IMR-90 (cell line): ENCODE measurements at regions not wholly inside any gene's neighbourhood (a gene's known extent, or its start where the extent isn't known, plus 50 kb on each side); places are given as distances from the start of the nearest gene placed in this dataset.

Experiments
- ATAC-seq: fragments of 200-7000 bp; cut with Tn5 transposase; 2 replicates; pipeline ENCODE4 v1.9.1; 2020; ENCODE audit warnings: low read depth, mild to moderate bottlenecking, moderate library complexity
- BruUV-seq: library from RNA; stranded (reverse); fragments of 400-500 nt; replicated peaks from 2 replicates; lab custom pipeline; 2021; lab: Mats Ljungman, UMichigan
- CTCF ChIA-PET: fragments of 300-600 bp; formaldehyde crosslinking; extraction: SDS; loops from one replicate; lab custom pipeline; 2021; ENCODE audit warnings: antibody characterized with exemption; lab: Yijun Ruan, JAX
- POLR2A ChIA-PET: fragments of 300-600 bp; sonication (Branson Sonifier 250); formaldehyde crosslinking; loops from one replicate; lab custom pipeline; 2022; ENCODE audit warnings: antibody characterized with exemption; ENCODE audit not compliant: unreplicated experiment; lab: Charles Lee
- DNase-seq: peaks from one replicate; pipeline ENCODE4 v3.0.0; 2013
- H2AFZ ChIP-seq: replicated peaks from 2 replicates; pipeline ENCODE3; 2013; ENCODE audit warnings: low read length, mild to moderate bottlenecking; ENCODE audit not compliant: poor library complexity
- H2AK5ac ChIP-seq: 2 replicates; pipeline ENCODE4 v1.6.1; 2013; ENCODE audit warnings: low read depth, low read length, inconsistent platforms
- H2AK9ac ChIP-seq: replicated peaks from 2 replicates; pipeline ENCODE3; 2013; ENCODE audit warnings: mild to moderate bottlenecking, low read depth, low read length, moderate library complexity; ENCODE audit not compliant: poor library complexity
- H2BK120ac ChIP-seq: 2 replicates; pipeline ENCODE4 v1.6.1; 2013; ENCODE audit warnings: low read depth, low read length, inconsistent platforms
- H2BK15ac ChIP-seq: 3 replicates; pipeline ENCODE4 v1.6.1; 2013; ENCODE audit warnings: low read depth, low read length, inconsistent platforms
- H2BK20ac ChIP-seq: 2 replicates; pipeline ENCODE4 v1.6.1; 2013; ENCODE audit warnings: low read depth, mild to moderate bottlenecking, inconsistent platforms, low read length, moderate library complexity
- H2BK5ac ChIP-seq: 2 replicates; pipeline ENCODE4 v1.6.1; 2013; ENCODE audit warnings: mild to moderate bottlenecking, low read depth, low read length, inconsistent platforms; ENCODE audit not compliant: poor library complexity, severe bottlenecking
- H3K14ac ChIP-seq: replicated peaks from 2 replicates; pipeline ENCODE4 v1.6.1; 2013; ENCODE audit warnings: low read depth, low read length, inconsistent platforms
- H3K18ac ChIP-seq: 2 replicates; pipeline ENCODE4 v1.6.1; 2013; ENCODE audit warnings: low read depth, low read length, control low read depth
- H3K23ac ChIP-seq: 2 replicates; pipeline ENCODE4 v1.6.1; 2013; ENCODE audit warnings: low read depth, low read length, inconsistent platforms
- H3K27ac ChIP-seq: 2 replicates; pipeline ENCODE4 v1.5.1; 2013; ENCODE audit warnings: mild to moderate bottlenecking, control low read depth, low read length; ENCODE audit not compliant: insufficient read depth
- H3K27me3 ChIP-seq: 2 replicates; pipeline ENCODE4 v1.6.1; 2013; ENCODE audit warnings: low read length; ENCODE audit not compliant: control insufficient read depth, insufficient read depth
- H3K36me3 ChIP-seq: 2 replicates; pipeline ENCODE4 v1.6.1; 2013; ENCODE audit warnings: low read length, mixed read lengths; ENCODE audit not compliant: control insufficient read depth, insufficient read depth
- H3K4ac ChIP-seq: 2 replicates; pipeline ENCODE4 v1.6.1; 2013; ENCODE audit warnings: low read depth, low read length, inconsistent platforms
- H3K4me1 ChIP-seq: 2 replicates; pipeline ENCODE4 v1.6.1; 2013; ENCODE audit warnings: low read length, mixed read lengths; ENCODE audit not compliant: control insufficient read depth, insufficient read depth
- H3K4me2 ChIP-seq: 2 replicates; pipeline ENCODE4 v1.6.1; 2013; ENCODE audit warnings: low read depth, mild to moderate bottlenecking, control low read depth, low read length, moderate library complexity
- H3K4me3 ChIP-seq: 2 replicates; pipeline ENCODE4 v1.5.1; 2013; ENCODE audit warnings: low read depth, mild to moderate bottlenecking, control low read depth, low read length, moderate library complexity; ENCODE audit not compliant: insufficient read depth
- H3K56ac ChIP-seq: 2 replicates; pipeline ENCODE4 v1.6.1; 2013; ENCODE audit warnings: low read length, inconsistent platforms; ENCODE audit not compliant: insufficient read depth; ENCODE audit errors: extremely low read depth
- H3K79me1 ChIP-seq, 2 experiments: 2 replicates each; pipeline ENCODE4 v1.6.1; 2013; ENCODE audit warnings: low read length in 2 of 2, inconsistent platforms in 1 of 2, low read depth in 1 of 2
- H3K9ac ChIP-seq: 2 replicates; pipeline ENCODE4 v1.6.1; 2013; ENCODE audit warnings: low read depth, low read length, control low read depth
- H3K9me1 ChIP-seq: 2 replicates; pipeline ENCODE4 v1.6.1; 2013; ENCODE audit warnings: low read length, inconsistent platforms; ENCODE audit not compliant: insufficient read depth
- H3K9me3 ChIP-seq: 2 replicates; pipeline ENCODE4 v1.6.1; 2013; ENCODE audit warnings: low read length; ENCODE audit not compliant: control insufficient read depth, insufficient read depth
- H4K20me1 ChIP-seq: 2 replicates; pipeline ENCODE4 v1.6.1; 2013; ENCODE audit warnings: low read length, inconsistent platforms; ENCODE audit not compliant: insufficient read depth
- H4K5ac ChIP-seq: 2 replicates; pipeline ENCODE4 v1.6.1; 2013; ENCODE audit warnings: mild to moderate bottlenecking, low read depth, low read length, control low read depth
- H4K8ac ChIP-seq, 2 experiments: 2 replicates each; pipeline ENCODE4 v1.6.1; 2013; ENCODE audit warnings: low read depth in 2 of 2, low read length in 2 of 2, control low read depth in 1 of 2, inconsistent platforms in 1 of 2
- H4K91ac ChIP-seq: 2 replicates; pipeline ENCODE4 v1.6.1; 2013; ENCODE audit warnings: low read depth, low read length, inconsistent platforms; ENCODE audit not compliant: insufficient read depth
- BHLHE40 ChIP-seq: fragments of 150-350 bp; IDR thresholded peaks from 2 replicates; pipeline ENCODE4 v1.6.1; 2016; ENCODE audit warnings: mild to moderate bottlenecking, low read depth, low read length
- CEBPB ChIP-seq: IDR thresholded peaks from 2 replicates; pipeline ENCODE4 v1.6.1; 2012; ENCODE audit warnings: low read depth, low read length, improper control_type of control experiment
- CHD1 ChIP-seq: IDR thresholded peaks from 2 replicates; pipeline ENCODE4 v1.6.1; 2012; ENCODE audit warnings: low read depth, low read length, improper control_type of control experiment
- CTCF ChIP-seq: conservative IDR thresholded peaks from 2 replicates; pipeline ENCODE4 v1.5.1; 2012; ENCODE audit warnings: mild to moderate bottlenecking, low read depth, low read length, improper control_type of control experiment
- ELK1 ChIP-seq: fragments of 150-350 bp; IDR thresholded peaks from 2 replicates; pipeline ENCODE4 v1.6.1; 2016; ENCODE audit warnings: low read depth, mild to moderate bottlenecking, low read length, moderate library complexity, borderline replicate concordance
- FOS ChIP-seq: fragments of 150-350 bp; IDR thresholded peaks from 2 replicates; pipeline ENCODE4 v1.6.1; 2016; ENCODE audit warnings: low read depth, low read length
- MAFK ChIP-seq: IDR thresholded peaks from 2 replicates; pipeline ENCODE4 v1.6.1; 2012; ENCODE audit warnings: low read depth, low read length, improper control_type of control experiment
- MAZ ChIP-seq: IDR thresholded peaks from 2 replicates; pipeline ENCODE4 v1.6.1; 2012; ENCODE audit warnings: low read depth, mild to moderate bottlenecking, low read length, improper control_type of control experiment, moderate library complexity, borderline replicate concordance
- MXI1 ChIP-seq: IDR thresholded peaks from 2 replicates; pipeline ENCODE4 v1.6.1; 2012; ENCODE audit warnings: low read depth, mild to moderate bottlenecking, low read length, moderate library complexity, borderline replicate concordance
- NFE2L2 ChIP-seq: fragments of 150-350 bp; IDR thresholded peaks from 2 replicates; pipeline ENCODE4 v1.6.1; 2016; ENCODE audit warnings: low read depth, mild to moderate bottlenecking, low read length
- POLR2A ChIP-seq: IDR thresholded peaks from 2 replicates; pipeline ENCODE4 v1.6.1; 2012; ENCODE audit warnings: mild to moderate bottlenecking, low read depth, low read length
- RAD21 ChIP-seq: IDR thresholded peaks from 2 replicates; pipeline ENCODE4 v1.6.1; 2012; ENCODE audit warnings: low read length, improper control_type of control experiment
- RCOR1 ChIP-seq: IDR thresholded peaks from 2 replicates; pipeline ENCODE4 v1.6.1; 2012; ENCODE audit warnings: mild to moderate bottlenecking, low read length, improper control_type of control experiment; ENCODE audit not compliant: insufficient replicate concordance
- RFX5 ChIP-seq: IDR thresholded peaks from 2 replicates; pipeline ENCODE4 v1.8.0; 2012; ENCODE audit warnings: low read depth, mild to moderate bottlenecking, low read length, moderate library complexity
- SMC3 ChIP-seq: fragments of 150-350 bp; IDR thresholded peaks from 2 replicates; pipeline ENCODE4 v1.6.1; 2016; ENCODE audit warnings: low read depth, mild to moderate bottlenecking, antibody characterized with exemption, low read length, moderate library complexity
- WGBS, 2 experiments: methylation state at CpG; one replicate each; pipeline versions ENCODE4 v1.1.5 to v1.1.7; 2013; ENCODE audit warnings: missing lambda C conversion rate in 2 of 2; ENCODE audit not compliant: insufficient read length in 1 of 2; ENCODE audit errors: extremely low coverage in 2 of 2; 5-methylcytosine and 5-hydroxymethylcytosine counted together
- dilution Hi-C: fragments of 300-500 bp; cut with HindIII; formaldehyde crosslinking; loops from one replicate; pipeline ENCODE4 v1.14.3; 2018; ENCODE audit warnings: low sequenced_read_pairs; ENCODE audit not compliant: unreplicated experiment
- in situ Hi-C: fragments of 300-500 bp; cut with MboI; formaldehyde crosslinking; loops from 3 replicates; pipeline ENCODE4 v1.14.3; 2019; ENCODE audit warnings: low sequenced_read_pairs, inconsistent platforms, mixed read lengths
- intact Hi-C: fragments of 100-400 bp; cut with micrococcal nuclease; formaldehyde crosslinking; loops from 2 replicates; pipeline ENCODE4 v1.10.0; 2022
- TF ChIP-seq, protein P1 (sequence below): fragments of 150-350 bp; IDR thresholded peaks from 2 replicates; pipeline ENCODE4 v1.6.1; 2017; ENCODE audit warnings: mild to moderate bottlenecking, antibody characterized with exemption, low read length, low read depth

GRCh38 chr2:8219096-8219495 is 462.8 kb upstream of the ID2 start:
- TF ChIP-seq RCOR1: no peak
- TF ChIP-seq CEBPB: no peak
- TF ChIP-seq CTCF: no peak
- TF ChIP-seq SMC3: no peak
- TF ChIP-seq, protein P1, sequence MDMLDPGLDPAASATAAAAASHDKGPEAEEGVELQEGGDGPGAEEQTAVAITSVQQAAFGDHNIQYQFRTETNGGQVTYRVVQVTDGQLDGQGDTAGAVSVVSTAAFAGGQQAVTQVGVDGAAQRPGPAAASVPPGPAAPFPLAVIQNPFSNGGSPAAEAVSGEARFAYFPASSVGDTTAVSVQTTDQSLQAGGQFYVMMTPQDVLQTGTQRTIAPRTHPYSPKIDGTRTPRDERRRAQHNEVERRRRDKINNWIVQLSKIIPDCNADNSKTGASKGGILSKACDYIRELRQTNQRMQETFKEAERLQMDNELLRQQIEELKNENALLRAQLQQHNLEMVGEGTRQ: no peak
- no peak for TF ChIP-seq FOS
- no peak for TF ChIP-seq MAFK
- no peak for TF ChIP-seq CHD1
- no peak for TF ChIP-seq RAD21
- TF ChIP-seq NFE2L2: no peak
- TF ChIP-seq POLR2A: no peak
- TF ChIP-seq RFX5: no peak
- no peak for TF ChIP-seq BHLHE40
- no peak for TF ChIP-seq MAZ
- no peak for TF ChIP-seq MXI1
- TF ChIP-seq ELK1: no peak
- ATAC-seq: no peak
- CTCF ChIA-PET: no interaction called here

More at GRCh38 chr2:8219096-8219495, 462.8 kb upstream of the ID2 start:
- Histone ChIP-seq H4K8ac (no peak overlapping the region), H3K9me1 (peaks cover 5% of the 10 kb centered on the region; the same call in 1 of the 2 replicates), H2BK5ac (no peak overlapping the region), H3K9ac (no peak overlapping the region), H2AFZ (no peak overlapping the region), H2BK20ac (no peak overlapping the region), H3K79me1 (no peaks in the 10 kb centered on the region), H3K14ac (no peak overlapping the region), H3K9me3 (no peaks in the 10 kb centered on the region), H2BK15ac (no peak overlapping the region), H4K5ac (no peak overlapping the region), H3K4me3 (no peak overlapping the region), H3K23ac (no peak overlapping the region), H4K91ac (no peak overlapping the region), H3K36me3 (no peaks in the 10 kb centered on the region), H4K20me1 (no peaks in the 10 kb centered on the region), H3K27me3 (no peaks in the 10 kb centered on the region), H3K56ac (no peak overlapping the region), H3K4me1 (no peaks in the 10 kb centered on the region), H3K4me2 (no peak overlapping the region), H2AK9ac (no peak overlapping the region), H3K4ac (no peak overlapping the region), H2BK120ac (no peak overlapping the region), H3K18ac (no peak overlapping the region), H2AK5ac (no peak overlapping the region), H3K27ac (no peak overlapping the region)
- dilution Hi-C loops: no loop called here
- no TSS peak for BruUV-seq
- intact Hi-C loops: no loop called here
- POLR2A ChIA-PET: no interaction called here
- in situ Hi-C loops: no loop called here
- WGBS, 2 experiments: no CpG with 5 or more reads among the region's 8 CpGs
- DNase-seq: no peak
